ENCODE measurements at regions not wholly inside any gene's neighbourhood (a gene's known extent, or its start where the extent isn't known, plus 50 kb on each side); places are given as distances from the start of the nearest gene placed in this dataset.

- DNase-seq: no peak
Measured at GRCh38 chr16:60564588-60564987, 1471.7 kb downstream of the CDH8 start.

GRCh38 chr16:60563166-60563565, 1473.1 kb downstream of the CDH8 start:
- DNase-seq: no peak

GRCh38 chr16:60558936-60559335, 1477.3 kb downstream of the CDH8 start:
- DNase-seq: no peak

DNA sequence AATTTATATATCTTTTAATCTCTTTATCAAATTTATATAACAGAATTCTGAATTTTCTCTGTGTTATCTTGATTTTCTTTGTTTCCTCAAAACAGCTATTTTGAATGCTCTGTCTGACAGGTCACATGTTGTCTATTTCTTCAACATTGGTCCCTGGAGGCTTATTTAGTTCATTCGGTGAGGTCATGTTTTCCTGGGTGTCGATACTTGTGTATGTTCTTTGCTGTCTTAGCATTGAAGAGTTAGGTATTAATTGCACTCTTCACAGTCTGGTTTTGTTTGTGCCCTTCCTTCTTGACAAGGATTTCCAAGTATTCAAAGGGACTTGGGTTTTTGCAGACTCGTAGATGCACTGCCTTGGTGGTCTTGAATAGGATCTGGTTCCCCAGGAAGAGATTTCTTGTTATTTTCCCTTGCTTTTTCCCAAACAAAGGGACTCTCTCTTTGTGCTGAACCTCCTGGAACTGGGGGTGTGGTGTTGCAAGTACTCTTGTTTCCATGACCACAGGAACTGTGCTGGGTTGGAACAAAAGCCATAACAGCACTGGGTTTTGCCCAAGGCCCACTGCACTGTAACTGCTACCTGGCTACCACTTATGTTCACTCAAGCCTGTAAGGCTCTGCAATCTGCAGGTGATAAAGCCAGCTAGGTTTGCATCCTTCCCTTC, 1483.0 kb downstream of the CDH8 start:
- DNase-seq: no peak

DNA sequence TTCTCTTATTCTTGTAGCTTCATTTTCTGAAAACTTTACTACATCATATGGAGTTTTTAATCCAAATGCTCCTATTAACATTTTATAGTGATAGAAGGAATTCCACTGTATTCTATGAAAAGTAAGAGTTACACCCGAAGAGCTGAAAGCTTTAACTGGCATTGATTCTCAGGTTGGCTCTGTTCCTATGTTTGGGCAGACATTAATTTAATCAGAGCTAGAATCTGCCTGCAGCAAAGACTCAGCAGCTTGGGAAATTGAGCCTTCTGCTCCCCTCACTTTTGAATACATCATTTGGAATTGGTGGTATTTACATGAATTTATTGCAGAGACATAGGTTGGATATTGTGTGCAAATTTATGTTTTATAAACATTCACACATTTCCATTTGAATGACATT, 1494.7 kb downstream of the CDH8 start:
- no peak for DNase-seq

- no peak for DNase-seq
Measured at GRCh38 chr16:60510941-60511340, 1525.3 kb downstream of the CDH8 start.

GRCh38 chr16:60510208-60510607, 1526.0 kb downstream of the CDH8 start:
- no peak for DNase-seq

DNA sequence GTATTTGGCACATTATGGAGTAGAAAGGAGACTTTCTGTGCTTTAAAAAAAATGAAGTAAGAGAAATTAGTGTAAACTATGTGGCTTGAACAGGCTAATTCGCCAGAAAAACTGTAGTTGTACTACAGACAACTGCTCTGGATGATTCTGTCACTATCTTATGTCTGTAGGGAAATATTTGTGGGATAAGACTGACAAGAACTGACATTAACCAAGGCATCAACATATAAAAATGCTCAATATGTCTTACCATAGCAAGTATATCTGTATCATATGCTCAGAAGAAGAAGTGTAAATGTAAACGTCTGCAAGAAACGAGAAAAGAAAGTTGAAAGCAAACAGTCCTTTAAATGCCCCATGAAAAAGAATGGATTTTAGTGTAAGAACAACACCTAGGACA, 1545.0 kb downstream of the CDH8 start:
- DNase-seq: no peak

GRCh38 chr16:60485872-60486489, 1550.3 kb downstream of the CDH8 start:
- no peak for DNase-seq

DNA sequence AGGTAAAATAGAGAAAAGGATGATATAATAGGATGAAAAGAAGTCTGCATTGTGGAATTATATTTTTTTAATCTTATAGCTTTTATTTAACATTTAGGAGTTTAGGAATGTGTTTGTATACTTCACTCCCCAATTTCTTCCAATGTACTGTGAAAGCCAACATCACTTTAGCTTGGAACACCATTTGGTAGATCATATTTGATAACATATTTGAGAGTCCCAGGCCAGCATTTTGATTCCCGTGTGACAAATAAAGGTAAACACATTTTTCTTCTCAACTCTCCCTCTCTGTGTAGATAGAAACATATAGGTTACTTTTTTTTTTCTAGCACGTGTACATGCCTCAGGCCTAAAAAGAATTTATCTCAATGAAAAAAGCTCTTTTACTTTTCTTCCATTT, 1551.3 kb downstream of the CDH8 start:
- no peak for DNase-seq

DNA sequence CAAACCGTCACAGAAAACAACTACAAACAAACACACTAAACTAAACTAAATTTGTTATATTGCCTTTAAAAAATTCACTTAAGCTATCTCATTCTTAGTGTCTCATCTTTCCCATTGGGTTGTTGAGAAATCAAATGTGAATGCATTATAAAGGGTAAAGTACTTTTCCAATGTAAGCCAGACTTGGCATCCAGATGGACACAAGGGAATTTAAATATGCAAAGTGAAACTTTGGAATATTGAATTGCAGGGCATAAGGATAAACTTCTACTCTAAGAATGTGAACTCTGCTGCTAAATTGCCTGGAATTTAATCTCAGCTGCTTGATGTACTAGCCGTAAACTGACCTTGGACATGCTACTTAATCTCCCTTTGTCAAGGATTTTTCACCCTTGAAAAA, 1554.6 kb downstream of the CDH8 start:
- DNase-seq: no peak

DNA sequence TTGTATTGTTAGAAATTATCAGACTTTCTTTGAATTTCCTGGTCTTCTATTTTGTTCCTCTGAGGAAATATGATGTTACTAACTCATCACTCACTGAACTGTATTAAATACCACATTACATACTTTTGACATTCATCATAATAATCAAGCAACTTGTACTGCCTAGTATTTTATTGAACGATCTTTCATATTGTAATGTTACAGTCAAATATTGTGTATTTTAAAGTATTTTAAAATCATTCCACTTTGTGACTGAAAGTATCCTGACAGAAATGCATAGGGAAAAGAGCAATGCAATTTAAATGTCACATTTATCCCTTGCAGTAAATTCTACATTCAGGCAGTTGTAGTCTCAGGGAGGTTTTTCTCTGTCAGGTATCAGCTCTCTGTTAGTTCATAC, 1557.4 kb downstream of the CDH8 start:
- DNase-seq: no peak

DNA sequence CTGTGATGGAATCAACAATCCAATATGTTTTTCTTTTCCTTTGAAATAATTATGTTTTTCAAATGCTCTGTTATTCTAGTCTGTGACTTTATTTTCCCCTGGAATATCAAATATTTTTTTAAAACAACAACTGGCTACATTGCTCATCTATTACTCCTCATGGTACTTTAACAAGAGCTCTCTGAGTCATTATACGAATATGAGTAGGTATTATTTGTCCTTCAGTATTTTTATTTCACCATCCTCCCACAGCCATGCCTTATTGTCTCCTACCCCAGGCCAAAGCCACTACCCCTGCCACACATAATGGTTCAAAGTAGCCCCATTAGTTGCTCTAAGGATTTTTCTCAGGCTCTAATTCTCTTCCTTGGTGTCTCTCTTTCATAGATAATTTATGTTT, 1572.3 kb downstream of the CDH8 start:
- DNase-seq: no peak

- DNase-seq: no peak
Measured at GRCh38 chr16:60459463-60459862, 1576.8 kb downstream of the CDH8 start.

DNA sequence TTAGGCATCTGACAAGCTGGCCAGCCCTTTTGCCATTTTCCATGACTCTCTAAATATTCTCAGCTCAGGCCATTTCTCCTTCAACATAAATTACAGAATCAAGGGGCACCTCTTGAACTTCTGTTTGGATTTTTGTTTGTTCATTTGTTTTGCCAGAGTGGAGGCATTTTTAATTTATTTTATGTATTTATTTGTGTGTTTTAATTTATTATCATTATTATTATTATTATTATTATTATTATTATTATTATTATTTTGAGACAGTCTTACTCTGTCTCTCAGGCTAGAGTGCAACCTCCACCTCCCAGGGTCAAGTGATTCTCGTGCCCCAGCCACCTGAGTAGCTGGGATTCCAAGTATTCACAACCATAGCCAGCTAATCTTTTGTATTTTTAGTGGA, 1578.0 kb downstream of the CDH8 start:
- DNase-seq: no peak

DNA sequence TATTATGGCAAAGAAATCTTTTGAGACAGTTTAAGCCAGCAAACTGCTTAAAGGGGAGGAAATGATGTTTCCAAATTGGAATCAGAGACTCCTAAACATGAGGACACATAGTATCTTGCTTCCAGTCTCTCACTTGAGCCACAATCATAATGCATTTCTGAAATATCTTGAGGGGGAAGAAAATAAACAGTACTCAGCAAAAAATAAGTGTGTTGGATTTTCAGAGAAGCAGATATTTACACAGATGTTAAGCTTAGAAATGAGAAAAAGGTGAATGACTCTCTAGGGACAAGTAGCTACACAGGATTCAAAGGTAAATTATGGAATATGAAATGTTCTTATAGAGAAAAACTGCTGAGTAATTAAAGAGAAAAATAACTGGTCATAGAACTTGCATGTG, 1583.6 kb downstream of the CDH8 start:
- DNase-seq: no peak

GRCh38 chr16:60438894-60439293, 1597.3 kb downstream of the CDH8 start:
- no peak for DNase-seq

DNA sequence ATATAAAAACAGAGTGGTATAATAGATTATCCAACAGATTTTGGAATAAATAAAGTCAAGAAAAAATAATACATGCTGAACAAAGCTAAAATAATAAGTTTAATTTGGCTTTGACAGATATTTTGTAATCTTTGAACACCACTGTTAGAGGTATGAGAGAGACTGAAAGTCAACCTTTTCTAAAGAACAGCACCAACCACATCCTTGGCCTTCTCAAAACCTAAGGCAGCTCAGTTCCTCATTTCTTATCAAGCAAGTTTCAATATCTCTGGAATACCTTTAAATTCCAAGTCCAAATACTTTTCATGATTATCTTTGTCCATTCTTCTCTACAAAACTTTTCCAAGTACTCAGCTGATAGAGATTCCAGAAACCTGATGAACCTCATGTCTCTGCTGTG, 1603.8 kb downstream of the CDH8 start:
- no peak for DNase-seq

- DNase-seq: no peak
Measured at GRCh38 chr16:60419859-60420258, 1616.4 kb downstream of the CDH8 start.

- DNase-seq: no peak
Measured at GRCh38 chr16:60414613-60415012, 1621.6 kb downstream of the CDH8 start.

GRCh38 chr16:60413969-60414368, 1622.3 kb downstream of the CDH8 start:
- DNase-seq: no peak

GRCh38 chr16:60407606-60408005, 1628.6 kb downstream of the CDH8 start:
- no peak for DNase-seq

GRCh38 chr16:60407034-60407433, 1629.2 kb downstream of the CDH8 start:
- DNase-seq: no peak

DNA sequence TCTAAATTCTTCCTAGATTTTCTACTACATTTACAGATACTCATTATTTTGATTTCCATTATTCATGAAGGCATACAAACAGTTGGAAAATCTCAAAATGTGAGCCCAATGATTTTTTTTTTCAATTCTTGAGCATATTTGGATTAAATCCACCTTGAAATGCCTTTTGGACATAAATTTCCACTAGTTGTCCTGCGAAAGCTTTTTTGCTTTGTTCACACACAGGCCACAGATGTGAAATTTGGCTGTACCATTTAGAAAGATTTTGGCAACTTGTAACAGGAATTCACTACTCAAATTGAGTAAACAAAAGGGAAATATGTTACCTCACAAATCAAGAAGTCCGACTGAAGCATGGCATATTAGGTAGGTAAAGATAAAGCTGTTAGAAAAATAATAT, 1631.0 kb downstream of the CDH8 start:
- DNase-seq: no peak
